ENCODE measurements at regions not wholly inside any gene's neighbourhood (a gene's known extent, or its start where the extent isn't known, plus 50 kb on each side); places are given as distances from the start of the nearest gene placed in this dataset.
"Not testable (repeated sequence)": the region's sequence is repeated elsewhere in the genome, so short reads cannot be mapped to it uniquely, and the experiment has no call there.

DNA sequence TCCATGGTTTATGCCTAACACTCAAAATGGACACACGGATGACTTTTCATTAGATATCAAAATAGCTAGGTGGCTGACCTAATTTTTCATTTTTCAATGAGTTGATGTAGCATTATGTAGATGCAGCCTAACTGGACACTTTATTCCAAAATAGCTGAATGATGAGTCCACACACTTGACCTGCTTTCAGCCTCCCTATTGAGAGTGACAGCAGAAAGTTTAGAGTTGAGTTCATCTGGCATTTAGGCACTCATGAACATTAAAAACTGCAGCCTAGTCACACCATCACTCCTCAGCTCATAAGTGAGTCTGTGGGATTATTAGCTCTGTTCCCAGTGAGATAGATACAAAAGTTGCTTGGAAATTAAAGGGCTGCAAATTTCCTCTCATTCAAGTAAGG lies 307.3 kb upstream of the PRKD1 start:
- in situ Hi-C loops (cut with HindIII; ENCODE audit: low pct_unique_long_range_greater_than_20kb, low sequenced_read_pairs): no loop called here
- no peak for DNase-seq (ENCODE audit: low read depth, low spot score)

DNA sequence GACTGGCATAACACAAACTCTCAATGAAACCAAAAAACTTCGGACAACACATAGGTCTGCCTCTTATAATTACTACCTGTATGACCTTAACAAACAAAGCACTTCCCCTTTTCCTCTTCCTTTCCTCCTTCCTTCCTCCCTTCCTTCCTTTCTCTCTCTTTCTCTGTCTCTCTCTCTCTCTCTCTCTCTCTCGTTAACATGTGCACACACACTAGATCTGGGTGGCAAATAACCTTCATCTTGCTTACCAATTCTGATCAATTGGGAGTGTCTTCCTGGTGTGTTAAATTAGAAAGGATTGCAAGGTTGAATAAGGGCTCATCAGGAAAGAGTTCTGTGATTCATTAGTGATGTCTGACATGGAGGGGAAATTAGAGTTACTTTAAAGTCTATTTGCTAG lies 307.8 kb upstream of the PRKD1 start:
- in situ Hi-C loops (cut with HindIII; ENCODE audit: low pct_unique_long_range_greater_than_20kb, low sequenced_read_pairs): no loop called here
- no peak for DNase-seq (ENCODE audit: low read depth, low spot score)

DNA sequence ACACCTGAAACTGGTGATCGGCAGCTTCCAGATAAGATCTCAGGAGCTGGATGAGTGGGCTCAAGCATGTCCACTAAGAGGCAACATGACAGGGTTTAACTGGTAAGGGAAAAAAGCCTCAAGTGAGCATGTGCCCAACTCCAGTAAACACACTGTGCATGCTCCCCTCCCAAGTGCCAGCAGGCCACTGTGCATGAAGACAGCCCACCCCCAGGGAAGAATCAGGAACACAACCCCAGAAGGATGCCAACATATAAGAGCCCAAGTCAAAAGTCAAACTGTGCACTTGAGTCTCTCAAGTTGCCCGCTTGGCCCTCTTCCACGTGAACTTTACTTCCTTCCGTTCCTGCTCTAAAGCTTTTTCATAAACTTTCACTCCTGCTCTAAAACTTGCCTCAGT lies 311.3 kb upstream of the PRKD1 start:
- DNase-seq (ENCODE audit: low read depth, low spot score): no peak
- in situ Hi-C loops (cut with HindIII; ENCODE audit: low pct_unique_long_range_greater_than_20kb, low sequenced_read_pairs): no loop called here

DNA sequence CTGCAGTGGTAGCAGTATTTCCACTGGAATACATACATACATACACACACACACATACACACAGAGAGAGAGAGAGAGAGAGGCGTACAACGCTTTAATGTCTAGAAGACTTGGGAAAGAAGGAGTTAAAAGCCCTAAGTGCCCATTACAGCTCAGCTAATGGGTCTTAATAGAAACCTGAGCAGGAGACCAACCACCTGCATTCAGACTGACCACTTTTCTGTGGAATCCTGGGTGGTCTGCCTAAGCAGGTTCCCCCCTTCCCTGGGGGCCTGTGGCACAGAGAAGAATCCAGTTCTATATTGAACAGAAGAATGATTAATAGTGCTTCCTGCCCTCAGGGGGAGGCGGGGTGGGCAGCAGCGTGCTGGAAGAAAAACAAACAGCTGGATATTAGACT lies 312.4 kb upstream of the PRKD1 start:
- in situ Hi-C loops (cut with HindIII; ENCODE audit: low pct_unique_long_range_greater_than_20kb, low sequenced_read_pairs): no loop called here
- no peak for DNase-seq (ENCODE audit: low read depth, low spot score)

DNA sequence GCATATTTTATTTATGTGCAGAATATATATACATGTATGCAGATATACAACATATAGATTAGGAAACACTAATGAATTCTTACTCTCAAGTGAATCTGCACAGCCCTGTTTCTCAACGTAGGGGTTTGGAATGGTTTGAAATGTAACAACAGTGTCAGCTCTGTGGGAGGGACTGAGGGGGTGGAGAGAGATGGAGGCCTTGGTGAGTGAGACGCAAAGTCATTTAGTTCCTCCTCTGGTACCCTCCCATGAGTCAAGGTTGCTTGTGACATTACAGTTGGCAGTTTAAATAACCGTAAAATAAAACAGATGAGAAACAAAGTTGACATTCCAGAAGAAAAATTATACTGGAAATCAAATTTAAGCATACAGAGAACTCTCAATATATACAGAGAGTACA lies 313.0 kb upstream of the PRKD1 start:
- in situ Hi-C loops (cut with HindIII; ENCODE audit: low pct_unique_long_range_greater_than_20kb, low sequenced_read_pairs): no loop called here
- DNase-seq (ENCODE audit: low read depth, low spot score): no peak

DNA sequence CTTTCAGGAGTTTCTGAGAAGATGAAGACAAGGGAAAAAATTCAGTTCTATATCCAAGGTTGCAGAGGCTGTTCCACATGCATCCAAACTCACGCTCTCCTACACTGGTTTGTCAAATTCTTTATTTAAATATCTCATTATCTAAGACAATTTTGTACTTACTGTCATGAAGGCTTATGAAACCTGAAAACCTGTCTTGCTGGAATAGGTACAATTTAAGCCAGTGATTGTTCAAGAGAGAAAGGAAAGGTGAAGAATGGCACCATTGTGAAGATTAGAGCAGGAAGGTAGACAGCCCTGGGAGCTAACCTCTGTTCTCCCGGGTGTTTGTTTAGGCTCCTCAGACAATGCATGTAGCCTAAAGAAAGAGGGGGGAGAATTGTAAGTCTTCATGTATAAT lies 315.1 kb upstream of the PRKD1 start:
- no peak for DNase-seq (ENCODE audit: low read depth, low spot score)
- in situ Hi-C loops (cut with HindIII; ENCODE audit: low pct_unique_long_range_greater_than_20kb, low sequenced_read_pairs): no loop called here

DNA sequence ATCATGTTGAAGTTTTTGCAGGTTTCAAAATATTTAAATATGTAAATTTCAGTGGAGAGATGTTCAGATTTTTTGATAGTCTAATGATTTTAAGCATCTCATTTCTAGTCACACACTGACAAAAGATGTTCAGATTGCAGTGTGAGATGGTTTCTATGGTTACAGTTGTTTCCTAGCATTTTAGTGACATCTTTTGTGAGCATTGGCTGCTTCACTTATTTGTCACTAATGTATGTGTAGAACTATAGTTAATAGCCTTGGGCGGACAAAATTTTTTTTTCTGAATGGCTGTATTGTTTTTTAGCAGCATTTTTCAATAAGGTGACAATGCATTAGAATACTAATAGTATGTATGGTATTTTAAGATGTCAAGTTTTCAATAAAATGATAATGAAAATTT lies 315.6 kb upstream of the PRKD1 start:
- in situ Hi-C loops (cut with HindIII; ENCODE audit: low pct_unique_long_range_greater_than_20kb, low sequenced_read_pairs): no loop called here
- DNase-seq (ENCODE audit: low read depth, low spot score): no peak

DNA sequence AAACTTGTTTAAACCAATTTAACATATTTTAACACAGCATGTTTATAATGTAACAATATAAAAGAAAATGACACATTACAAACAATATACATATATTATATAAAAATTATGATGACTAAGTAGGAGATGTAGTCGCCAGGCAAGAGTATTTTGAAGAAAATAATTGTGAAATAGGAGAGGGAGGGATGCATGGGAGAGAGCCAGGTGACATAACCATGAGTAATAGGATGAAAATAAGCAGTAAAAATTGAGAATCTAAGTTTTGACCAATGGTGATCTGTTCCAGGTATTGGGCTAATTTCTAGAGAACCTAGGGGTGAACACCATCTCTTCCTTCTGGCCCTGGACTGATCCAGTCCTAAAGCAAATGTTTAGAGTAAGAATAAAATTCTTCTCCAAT lies 315.2 kb upstream of the G2E3 start:
- in situ Hi-C loops (cut with HindIII; ENCODE audit: low pct_unique_long_range_greater_than_20kb, low sequenced_read_pairs): no loop called here
- no peak for DNase-seq (ENCODE audit: low read depth, low spot score)

DNA sequence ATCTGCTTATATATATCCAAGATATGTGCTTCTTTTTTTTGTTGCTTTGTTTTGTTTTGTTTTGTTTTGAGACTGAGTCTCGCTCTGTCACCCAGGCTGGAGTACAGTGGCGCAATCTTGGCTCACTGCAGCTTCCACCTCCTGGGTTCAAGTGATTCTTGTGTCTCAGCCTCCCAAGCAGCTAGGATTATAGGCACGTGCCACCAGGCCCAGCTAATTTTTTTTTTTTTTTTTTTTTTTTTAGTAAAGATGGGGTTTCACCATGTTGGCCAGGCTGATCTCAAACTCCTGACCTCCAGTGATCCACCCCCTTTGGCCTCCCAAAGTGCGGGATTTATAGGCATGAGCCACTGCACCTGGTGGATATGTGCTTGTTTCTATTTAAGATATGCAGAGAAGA lies 314.6 kb upstream of the G2E3 start:
- in situ Hi-C loops (cut with HindIII; ENCODE audit: low pct_unique_long_range_greater_than_20kb, low sequenced_read_pairs); DNase-seq (ENCODE audit: low read depth, low spot score): not testable (repeated sequence)

DNA sequence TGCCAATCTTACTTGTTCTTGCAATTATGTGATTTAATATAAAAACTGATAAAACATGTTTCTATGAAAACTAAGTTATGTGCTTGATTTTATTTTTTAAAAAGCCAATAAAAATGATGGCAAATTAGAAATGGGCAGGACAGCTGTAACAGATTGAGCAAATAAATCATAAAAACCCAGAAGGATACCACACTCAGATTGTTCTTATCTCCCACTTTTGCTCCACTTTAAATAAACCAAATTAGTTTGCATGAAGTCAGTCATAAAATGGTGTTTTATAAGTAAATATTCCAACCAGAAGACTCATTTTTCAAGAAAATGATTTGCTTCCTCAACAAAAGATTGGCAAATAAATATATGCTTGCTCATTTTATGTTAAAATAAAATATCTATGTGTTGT lies 307.9 kb upstream of the G2E3 start:
- in situ Hi-C loops (cut with HindIII; ENCODE audit: low pct_unique_long_range_greater_than_20kb, low sequenced_read_pairs): no loop called here
- no peak for DNase-seq (ENCODE audit: low read depth, low spot score)

DNA sequence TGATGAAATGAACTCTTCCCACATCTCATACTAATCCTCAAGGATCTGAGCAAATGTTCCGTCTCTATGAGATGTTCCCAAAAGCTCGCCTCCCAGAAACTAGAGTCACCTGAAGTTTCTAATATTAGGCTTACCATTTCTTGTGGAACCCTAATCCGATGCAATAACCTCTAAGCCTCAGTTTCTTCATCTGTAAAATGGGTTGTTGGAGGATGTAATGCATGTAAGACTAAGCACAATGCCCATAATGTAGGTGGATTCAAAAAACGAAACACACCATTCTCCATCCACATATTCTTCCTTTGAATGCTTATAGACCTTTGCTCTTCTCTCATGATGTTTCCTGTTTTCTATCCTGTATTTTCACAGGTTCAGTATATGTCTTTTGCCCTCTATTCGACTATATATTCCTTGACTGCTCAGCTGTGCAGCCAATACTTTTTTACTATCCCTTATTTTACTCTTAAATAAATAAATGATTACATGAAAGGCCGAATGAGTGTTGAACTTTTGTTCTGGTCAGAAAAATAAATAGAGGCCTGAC lies 307.3 kb upstream of the G2E3 start:
- in situ Hi-C loops (cut with HindIII; ENCODE audit: low pct_unique_long_range_greater_than_20kb, low sequenced_read_pairs): no loop called here
- no peak for DNase-seq (ENCODE audit: low read depth, low spot score)

DNA sequence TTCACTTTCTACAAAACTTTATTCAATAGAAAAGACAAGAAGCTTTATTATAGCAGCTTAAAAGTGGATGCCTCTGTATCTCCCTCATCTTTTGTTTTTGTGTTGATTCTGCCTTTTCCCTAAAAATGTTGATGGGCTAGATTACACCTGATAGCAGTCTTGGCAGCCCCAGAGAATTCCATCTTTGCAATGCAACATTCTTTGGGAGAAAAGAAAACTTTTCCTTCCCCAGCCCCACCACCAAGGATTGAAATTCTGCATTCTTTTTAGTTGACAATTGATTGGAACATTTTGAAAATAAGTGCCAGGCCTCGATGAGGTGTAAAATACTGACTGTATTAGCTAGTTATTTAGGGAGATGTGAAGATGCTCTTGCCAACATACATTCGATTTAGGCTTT lies 306.8 kb upstream of the G2E3 start:
- DNase-seq (ENCODE audit: low read depth, low spot score): no peak
- in situ Hi-C loops (cut with HindIII; ENCODE audit: low pct_unique_long_range_greater_than_20kb, low sequenced_read_pairs): no loop called here

DNA sequence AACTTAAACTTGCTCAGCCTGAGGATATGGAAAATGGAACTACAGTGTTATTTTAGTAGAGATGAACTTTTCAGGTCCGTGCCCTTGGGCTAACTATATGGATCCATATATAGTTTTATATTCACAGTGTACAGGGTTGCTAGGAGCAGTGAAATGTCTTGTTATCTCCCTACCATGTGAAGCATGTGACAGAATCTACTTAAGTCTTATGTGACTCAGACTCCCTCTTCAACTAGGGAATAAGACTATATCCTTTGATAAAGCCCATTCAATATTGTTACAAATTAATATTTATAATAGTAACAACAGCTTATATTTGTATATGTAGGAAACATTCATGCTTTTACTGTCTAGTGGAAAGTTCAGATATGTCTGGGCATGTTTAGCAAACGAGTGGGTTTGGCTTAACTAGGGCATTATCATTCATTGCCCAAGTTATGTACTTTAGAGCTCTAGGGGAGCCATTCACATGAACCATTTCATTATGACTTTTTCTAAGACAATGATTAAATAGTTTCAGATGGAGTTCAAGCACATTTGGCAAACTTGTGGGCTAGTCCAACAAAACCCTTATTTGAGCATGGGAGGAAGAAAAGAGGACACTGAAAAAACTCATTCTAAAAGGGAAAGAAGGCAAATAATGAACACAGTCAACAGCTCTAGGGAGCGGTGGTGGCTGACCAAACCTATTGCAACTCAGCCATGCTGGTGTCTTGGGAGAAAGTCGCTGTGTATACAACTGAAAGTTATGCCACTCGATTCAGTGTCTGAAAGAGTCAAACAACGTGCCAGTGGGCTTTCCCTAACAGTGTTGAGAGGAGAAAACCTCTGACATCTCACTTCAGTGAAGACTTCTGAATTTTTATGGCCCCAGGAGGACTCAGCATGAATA lies 305.9 kb upstream of the G2E3 start:
- DNase-seq (ENCODE audit: low read depth, low spot score): peak; percentile 27
- in situ Hi-C loops (cut with HindIII; ENCODE audit: low pct_unique_long_range_greater_than_20kb, low sequenced_read_pairs): no loop called here

DNA sequence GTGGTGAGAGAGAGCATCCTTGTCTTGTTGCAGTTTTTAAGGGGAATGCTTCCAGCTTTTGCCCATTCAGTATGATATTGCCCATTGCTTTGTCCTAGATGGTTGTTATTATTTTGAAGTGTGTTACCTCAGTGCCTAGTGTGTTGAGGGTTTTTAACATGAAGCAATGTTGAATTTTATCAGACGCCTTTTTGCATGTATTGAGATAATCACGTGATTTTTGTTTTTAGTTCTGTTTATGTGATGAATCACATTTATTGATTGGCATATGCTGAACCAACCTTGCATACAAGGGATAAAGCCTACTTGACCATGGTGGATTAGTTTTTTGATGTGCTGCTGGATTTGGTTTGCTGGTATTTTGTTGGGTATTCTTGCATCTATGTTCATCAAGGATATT lies 302.3 kb upstream of the G2E3 start:
- in situ Hi-C loops (cut with HindIII; ENCODE audit: low pct_unique_long_range_greater_than_20kb, low sequenced_read_pairs): no loop called here
- no peak for DNase-seq (ENCODE audit: low read depth, low spot score)

DNA sequence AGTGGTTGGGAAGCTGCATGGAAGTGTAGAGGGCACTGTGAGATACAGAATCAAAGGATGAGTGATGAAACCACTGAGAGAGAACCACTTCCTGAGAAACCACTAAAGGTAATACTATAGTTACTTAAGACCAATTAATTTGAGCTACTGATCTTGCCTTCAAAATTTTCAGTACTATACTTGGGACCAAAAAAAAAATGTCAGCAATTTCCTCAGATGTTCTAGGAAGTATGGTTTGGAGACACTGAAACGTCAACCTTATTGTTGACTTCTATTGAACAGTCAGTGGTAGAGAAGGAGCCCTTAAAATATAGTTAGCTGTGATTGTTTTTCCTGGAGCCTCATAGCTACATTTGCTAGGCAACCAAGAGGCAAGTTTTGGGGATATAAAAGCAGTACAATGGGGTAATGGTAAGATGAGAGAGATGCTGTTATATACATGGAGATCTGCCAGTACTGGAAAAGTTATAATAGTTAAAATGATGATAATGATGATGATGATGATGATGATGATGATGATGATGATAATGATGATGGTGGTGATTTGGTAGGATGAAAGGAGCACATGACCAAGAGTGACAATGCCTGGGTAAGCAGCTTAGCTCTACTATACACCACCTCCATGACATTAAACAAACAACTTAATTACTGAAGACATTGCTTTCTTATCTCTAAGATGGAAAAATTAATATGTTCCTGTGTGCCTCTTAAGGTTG lies 300.9 kb upstream of the G2E3 start:
- in situ Hi-C loops (cut with HindIII; ENCODE audit: low pct_unique_long_range_greater_than_20kb, low sequenced_read_pairs): no loop called here
- DNase-seq (ENCODE audit: low read depth, low spot score): no peak

DNA sequence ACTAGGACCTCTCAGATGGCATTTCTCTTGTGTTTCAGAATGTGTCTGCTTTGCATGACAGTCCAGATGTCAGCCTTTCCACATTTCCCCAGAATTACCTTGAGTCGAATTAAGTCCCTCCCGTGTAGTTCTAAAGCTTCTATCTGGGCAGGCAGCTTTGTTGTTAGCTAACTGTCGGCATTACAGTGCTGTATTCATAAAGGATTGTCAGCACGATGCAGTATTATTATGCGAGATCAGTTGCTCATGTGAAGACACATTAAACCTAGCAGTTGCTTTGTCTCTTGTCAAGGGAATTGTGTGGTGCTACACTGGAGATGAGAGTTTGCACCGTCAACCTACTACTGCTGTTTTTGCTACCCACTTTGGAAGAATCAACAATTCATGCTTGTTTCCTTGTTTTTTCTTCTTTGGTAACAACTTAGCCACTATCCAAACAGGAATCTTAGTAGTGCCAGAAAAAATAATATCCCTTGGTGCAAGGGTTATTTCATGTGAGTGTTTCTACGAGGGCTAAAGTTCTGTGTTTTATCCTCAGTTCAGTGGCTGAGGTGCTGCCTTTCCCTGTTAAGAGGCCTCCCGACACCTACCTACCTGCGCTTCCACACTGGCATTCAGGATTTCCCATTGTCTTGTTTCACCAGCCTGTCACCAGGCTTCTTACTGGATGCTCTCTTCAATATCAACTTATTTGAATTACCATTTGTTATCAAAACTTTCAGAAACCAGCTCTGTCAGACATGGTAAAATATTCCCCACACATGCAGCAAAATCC lies 297.9 kb upstream of the G2E3 start:
- in situ Hi-C loops (cut with HindIII; ENCODE audit: low pct_unique_long_range_greater_than_20kb, low sequenced_read_pairs): no loop called here
- no peak for DNase-seq (ENCODE audit: low read depth, low spot score)

DNA sequence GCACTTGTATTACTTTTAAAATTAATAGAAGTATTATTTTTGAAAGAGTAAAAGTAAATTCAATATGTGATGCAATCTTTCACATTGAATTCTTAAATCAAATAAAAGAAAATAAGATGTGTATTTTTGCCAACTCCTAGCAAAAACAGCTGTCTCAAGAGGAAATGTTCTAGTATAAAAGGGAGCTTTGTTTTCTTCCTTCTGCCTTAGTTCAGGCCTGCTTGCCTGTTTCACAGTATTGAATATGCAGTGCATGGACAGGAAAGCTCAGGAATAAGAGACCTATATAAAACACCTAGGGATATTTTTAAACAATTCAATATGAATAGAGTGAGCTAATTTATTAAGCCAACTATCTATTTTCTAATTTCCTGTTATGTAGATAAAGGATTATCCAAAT lies 294.8 kb upstream of the G2E3 start:
- DNase-seq (ENCODE audit: low read depth, low spot score): no peak
- in situ Hi-C loops (cut with HindIII; ENCODE audit: low pct_unique_long_range_greater_than_20kb, low sequenced_read_pairs): no loop called here

DNA sequence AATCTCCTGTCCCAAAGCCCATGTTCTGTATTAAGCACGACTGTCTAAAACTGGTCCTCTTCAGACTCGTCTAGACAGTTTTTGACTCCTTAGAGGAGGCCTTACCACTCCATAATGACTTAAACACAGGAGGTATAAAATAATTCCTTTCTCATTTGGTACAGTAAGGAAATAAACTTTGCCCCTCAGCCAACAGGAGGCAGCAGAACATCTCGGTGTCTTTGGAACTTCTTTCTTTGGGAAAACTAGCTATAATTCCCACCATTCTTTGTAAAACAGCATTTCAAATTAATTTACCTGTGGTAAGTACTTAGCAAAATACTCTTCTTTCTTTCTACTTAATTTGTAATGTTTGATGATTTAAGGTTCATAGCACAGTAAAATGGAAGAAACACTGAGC lies 292.7 kb upstream of the G2E3 start:
- in situ Hi-C loops (cut with HindIII; ENCODE audit: low pct_unique_long_range_greater_than_20kb, low sequenced_read_pairs): no loop called here
- peak; percentile 13 for DNase-seq (ENCODE audit: low read depth, low spot score)
